Thyroid gland (tissue), 4 donors: ENCODE measurements at regions not wholly inside any gene's neighbourhood (a gene's known extent, or its start where the extent isn't known, plus 50 kb on each side); places are given as distances from the start of the nearest gene placed in this dataset.

Source experiments
- DNase-seq, 2 donors: peaks; one replicate each; pipeline ENCODE4 v3.0.0-alpha.2; 2019
- H3K27ac ChIP-seq, 3 donors: fragments of 200-600 bp; sonication (generic); 1 replicate in 2 of 3; 2 replicates in 1 of 3; pipeline ENCODE4 v1.5.1; 2016 to 2019; ENCODE audit warnings: mild to moderate bottlenecking in 1 of 3, moderate library complexity in 1 of 3
- H3K27me3 ChIP-seq: fragments of 200-600 bp; sonication (generic); one replicate; pipeline ENCODE4 v1.5.1; 2019
- H3K36me3 ChIP-seq, 2 donors: fragments of 200-600 bp; sonication (generic); one replicate each; pipeline ENCODE4 v1.5.1; 2016 to 2019
- H3K4me1 ChIP-seq, 2 donors: fragments of 200-600 bp; sonication (generic); one replicate each; pipeline ENCODE4 v1.5.1; 2017 to 2019
- H3K4me3 ChIP-seq, 3 donors: fragments of 200-600 bp; sonication (generic); replicated peaks in 1 of 3; 1 replicate in 2 of 3; 2 replicates in 1 of 3; pipeline ENCODE4 v1.5.1; 2016; ENCODE audit warnings: mild to moderate bottlenecking in 1 of 3
- H3K9me3 ChIP-seq: fragments of 200-600 bp; sonication (generic); one replicate; pipeline ENCODE4 v1.5.1; 2017
- POLR2A ChIP-seq, 2 donors: fragments of 450-650 bp; IDR thresholded peaks; one replicate each; pipeline ENCODE4 v1.6.1; 2017; ENCODE audit warnings: antibody characterized with exemption in 2 of 2, mild to moderate bottlenecking in 2 of 2, moderate library complexity in 1 of 2
- WGBS, 2 donors: methylation state at CpG; one replicate each; pipeline ENCODE4 v1.1.5; 2017; 5-methylcytosine and 5-hydroxymethylcytosine counted together
- intact Hi-C: fragments of 100-400 bp; cut with DNase I; formaldehyde crosslinking; loops from one replicate; pipeline ENCODE4 v1.15.1; 2023
- TF ChIP-seq, protein P1 (sequence below), 6 experiments: fragments of 200-600 bp in 3 of 6; fragments of 450-650 bp in 3 of 6; sonication (generic) in 3 of 6; IDR thresholded peaks; one replicate each; pipeline ENCODE4 v1.5.1; 2016 to 2019; ENCODE audit warnings: antibody characterized with exemption in 6 of 6, mild to moderate bottlenecking in 2 of 6, inconsistent platforms in 1 of 6, moderate library complexity in 1 of 6

DNA sequence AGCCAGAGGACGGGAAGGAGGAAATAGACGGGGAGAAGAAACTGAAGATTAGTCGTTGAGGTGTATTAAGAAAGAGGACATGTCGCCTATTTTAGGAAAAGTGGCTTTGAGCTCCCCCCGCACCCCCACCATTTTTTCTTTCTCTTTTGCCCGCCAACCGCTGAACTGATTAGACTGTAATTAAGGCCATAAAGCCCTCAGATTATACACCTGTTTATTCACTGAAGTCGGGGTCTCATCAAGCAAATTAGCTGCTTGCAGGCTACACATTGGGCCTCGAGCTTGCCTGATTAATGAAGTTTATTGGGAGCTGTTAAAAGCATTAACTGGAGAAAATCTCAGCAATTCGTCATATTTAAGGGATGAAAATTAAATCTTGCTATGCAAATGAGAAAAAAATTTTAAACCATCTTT, 119.4 kb upstream of the RRP15 start:
- Histone ChIP-seq H3K9me3 (no peaks in the 10 kb centered on the region), H3K27me3 (no peaks in the 10 kb centered on the region), H3K27ac (peak overlapping the region; percentile 67 to 91 (median 82)), H3K4me3 (peak overlapping the region; percentile 52 to 67 (median 53)), H3K36me3 (no peaks in the 10 kb centered on the region), H3K4me1 (no peaks in the 10 kb centered on the region)
- DNase-seq, result no peak
- WGBS, 2 donors, result 12 to 21% methylated on average over 10 of the region's 10 CpGs
- intact Hi-C loops, result no loop called here
- TF ChIP-seq POLR2A (IDR thresholded peaks at IDR 0.05), result no peak
- TF ChIP-seq, protein P1, sequence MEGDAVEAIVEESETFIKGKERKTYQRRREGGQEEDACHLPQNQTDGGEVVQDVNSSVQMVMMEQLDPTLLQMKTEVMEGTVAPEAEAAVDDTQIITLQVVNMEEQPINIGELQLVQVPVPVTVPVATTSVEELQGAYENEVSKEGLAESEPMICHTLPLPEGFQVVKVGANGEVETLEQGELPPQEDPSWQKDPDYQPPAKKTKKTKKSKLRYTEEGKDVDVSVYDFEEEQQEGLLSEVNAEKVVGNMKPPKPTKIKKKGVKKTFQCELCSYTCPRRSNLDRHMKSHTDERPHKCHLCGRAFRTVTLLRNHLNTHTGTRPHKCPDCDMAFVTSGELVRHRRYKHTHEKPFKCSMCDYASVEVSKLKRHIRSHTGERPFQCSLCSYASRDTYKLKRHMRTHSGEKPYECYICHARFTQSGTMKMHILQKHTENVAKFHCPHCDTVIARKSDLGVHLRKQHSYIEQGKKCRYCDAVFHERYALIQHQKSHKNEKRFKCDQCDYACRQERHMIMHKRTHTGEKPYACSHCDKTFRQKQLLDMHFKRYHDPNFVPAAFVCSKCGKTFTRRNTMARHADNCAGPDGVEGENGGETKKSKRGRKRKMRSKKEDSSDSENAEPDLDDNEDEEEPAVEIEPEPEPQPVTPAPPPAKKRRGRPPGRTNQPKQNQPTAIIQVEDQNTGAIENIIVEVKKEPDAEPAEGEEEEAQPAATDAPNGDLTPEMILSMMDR (IDR thresholded peaks at IDR 0.05), result no peak

DNA sequence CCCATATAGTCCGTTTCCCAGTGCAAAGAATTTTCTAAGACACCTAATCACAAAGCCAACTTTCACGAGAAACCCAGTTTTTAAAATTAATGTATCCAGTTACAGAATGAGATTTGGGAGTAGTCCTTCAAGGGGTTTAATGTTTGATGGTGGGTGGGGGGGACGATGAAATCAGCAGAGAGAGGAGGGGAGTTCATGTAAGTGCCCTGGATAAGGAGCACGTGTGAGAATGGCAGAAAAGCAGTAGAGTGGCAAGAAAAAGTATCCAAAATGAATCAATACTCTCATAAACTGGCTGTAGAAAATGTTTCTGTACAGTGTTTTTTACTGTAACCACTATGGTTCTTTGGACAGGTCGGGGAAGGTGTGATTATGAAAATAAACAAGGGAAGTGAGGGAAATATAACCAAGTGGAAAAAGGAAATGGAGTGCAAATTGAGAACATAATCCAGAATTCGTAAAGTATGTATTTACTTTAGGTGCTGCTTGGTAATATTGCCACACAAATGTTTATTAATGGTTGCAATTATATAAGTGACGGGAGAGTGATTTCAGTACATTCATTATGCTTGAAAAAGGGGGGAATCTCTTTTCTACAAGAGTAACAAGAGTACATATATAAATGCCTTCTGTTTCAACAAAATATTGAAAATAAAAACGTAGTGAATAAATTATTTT, 118.7 kb upstream of the RRP15 start:
- DNase-seq, result no peak
- Histone ChIP-seq H3K27ac (no peak overlapping the region), H3K9me3 (no peaks in the 10 kb centered on the region), H3K36me3 (no peaks in the 10 kb centered on the region), H3K27me3 (no peaks in the 10 kb centered on the region), H3K4me1 (no peaks in the 10 kb centered on the region), H3K4me3 (no peak overlapping the region)
- no peak for TF ChIP-seq POLR2A (IDR thresholded peaks at IDR 0.05)
- TF ChIP-seq, protein P1 (IDR thresholded peaks at IDR 0.05), result no peak
- 72 to 75% methylated on average over 8 of the region's 8 CpGs for WGBS, 2 donors
- intact Hi-C loops, result no loop called here

DNA sequence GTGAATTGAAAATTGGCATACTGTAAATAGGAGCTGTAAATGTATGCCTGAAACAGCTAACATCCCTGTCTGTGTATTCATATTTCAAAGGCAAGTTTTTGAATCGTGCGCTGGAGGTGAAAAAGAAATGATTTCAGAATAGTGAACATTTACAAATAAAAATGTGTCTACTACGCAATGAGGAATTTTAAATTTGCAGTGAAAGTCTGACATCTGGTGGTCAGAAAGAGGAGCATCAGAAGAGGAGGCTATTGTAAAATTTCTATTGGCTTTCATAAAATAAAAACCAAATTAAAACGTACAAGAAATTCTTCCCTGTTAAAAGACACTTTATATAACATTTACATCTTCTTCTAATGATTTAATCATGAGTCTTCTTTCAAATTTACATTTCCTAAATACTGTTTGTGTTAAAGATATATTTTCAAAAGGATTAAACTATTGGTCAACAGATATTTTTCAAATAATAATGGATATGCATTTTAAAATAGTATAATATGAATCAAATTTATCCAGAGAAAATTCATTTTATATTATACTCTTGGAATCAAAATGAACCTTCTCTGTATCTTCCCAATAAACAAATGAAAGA, 113.7 kb upstream of the RRP15 start:
- Histone ChIP-seq H3K27ac (no peak overlapping the region), H3K27me3 (no peaks in the 10 kb centered on the region), H3K9me3 (no peaks in the 10 kb centered on the region), H3K36me3 (no peaks in the 10 kb centered on the region), H3K4me3 (no peak overlapping the region), H3K4me1 (no peaks in the 10 kb centered on the region)
- 5% methylated on average over 4 of the region's 4 CpGs for WGBS, 2 donors
- no peak for DNase-seq
- intact Hi-C loops, result no loop called here
- no peak for TF ChIP-seq POLR2A (IDR thresholded peaks at IDR 0.05)
- TF ChIP-seq, protein P1 (IDR thresholded peaks at IDR 0.05), result peak in 5 of 6 experiments; percentile 23 to 86 (median 67)

DNA sequence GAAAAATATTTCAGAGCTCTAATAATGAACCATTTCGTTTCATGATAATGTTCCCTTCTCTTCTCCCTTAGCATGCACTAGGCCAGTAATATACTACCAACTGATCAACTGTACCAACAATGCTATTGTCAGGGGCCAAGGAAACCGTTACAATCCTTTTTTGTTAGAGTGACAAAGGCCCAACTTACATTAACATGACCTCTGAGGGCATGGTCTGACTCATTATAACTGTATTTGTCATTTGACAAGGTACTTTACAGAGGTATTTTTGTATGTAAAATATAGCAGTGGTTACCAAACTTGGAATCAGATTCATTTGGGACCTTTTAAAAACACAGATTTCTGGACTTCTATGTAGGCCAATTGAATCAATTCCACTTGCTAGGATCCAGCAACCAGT, 102.6 kb upstream of the RRP15 start:
- Histone ChIP-seq H3K27me3 (no peaks in the 10 kb centered on the region), H3K4me1 (no peaks in the 10 kb centered on the region), H3K36me3 (no peaks in the 10 kb centered on the region), H3K4me3 (no peak overlapping the region), H3K9me3 (no peaks in the 10 kb centered on the region), H3K27ac (no peak overlapping the region)
- 80 to 81% methylated on average over 2 of the region's 2 CpGs for WGBS, 2 donors
- intact Hi-C loops, result no loop called here
- TF ChIP-seq POLR2A (IDR thresholded peaks at IDR 0.05), result no peak
- TF ChIP-seq, protein P1 (IDR thresholded peaks at IDR 0.05), result no peak
- no peak for DNase-seq

DNA sequence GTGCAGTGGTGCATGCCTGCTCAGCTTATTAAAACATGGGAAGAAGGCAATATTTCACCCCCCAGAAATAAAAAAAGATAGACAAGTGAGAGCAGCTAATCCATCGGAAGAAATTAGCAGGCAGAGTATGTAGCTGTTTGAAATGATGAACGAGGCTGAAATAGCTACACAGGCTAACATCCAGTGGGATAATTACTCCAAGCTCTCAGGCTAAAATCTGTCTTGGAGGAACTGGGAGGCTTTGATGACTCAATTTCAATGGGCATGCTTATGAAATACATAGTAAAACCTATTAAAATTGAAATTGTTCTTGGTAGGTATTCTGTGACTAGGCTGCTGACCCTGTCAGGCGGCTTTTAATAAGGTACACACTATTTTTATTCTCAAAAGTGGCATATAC, 84.1 kb upstream of the RRP15 start:
- WGBS, 2 donors, result 43 to 50% methylated on average over 3 of the region's 3 CpGs
- no peak for DNase-seq
- Histone ChIP-seq H3K27me3 (no peaks in the 10 kb centered on the region), H3K9me3 (no peaks in the 10 kb centered on the region), H3K4me1 (no peaks in the 10 kb centered on the region), H3K27ac (no peak overlapping the region), H3K36me3 (no peaks in the 10 kb centered on the region), H3K4me3 (no peak overlapping the region)
- TF ChIP-seq POLR2A (IDR thresholded peaks at IDR 0.05), result no peak
- TF ChIP-seq, protein P1 (IDR thresholded peaks at IDR 0.05), result no peak
- intact Hi-C loops, result no loop called here
